NT2/D1 (cell line): ENCODE measurements at regions not wholly inside any gene's neighbourhood (a gene's known extent, or its start where the extent isn't known, plus 50 kb on each side); places are given as distances from the start of the nearest gene placed in this dataset.

ENCODE experiments used
- SUZ12 ChIP-seq: IDR thresholded peaks from 2 replicates; pipeline ENCODE4 v1.6.1; 2011; ENCODE audit not compliant: insufficient read length, insufficient read depth; ENCODE audit errors: extremely low read depth
- YY1 ChIP-seq: IDR thresholded peaks from 2 replicates; pipeline ENCODE4 v1.6.1; 2011; ENCODE audit not compliant: insufficient read length, insufficient read depth
- ZNF274 ChIP-seq: IDR thresholded peaks from 2 replicates; pipeline ENCODE4 v1.6.1; 2011; ENCODE audit warnings: mild to moderate bottlenecking, low read depth, low read length

- TF ChIP-seq SUZ12, result no peak
- no peak for TF ChIP-seq YY1
- TF ChIP-seq ZNF274, result no peak
Measured at GRCh38 chr6:126548300-126548699, 208.4 kb downstream of the CENPW start.
